Erythroblast (primary cell): ENCODE measurements at regions not wholly inside any gene's neighbourhood (a gene's known extent, or its start where the extent isn't known, plus 50 kb on each side); places are given as distances from the start of the nearest gene placed in this dataset.

Source experiments
- DNase-seq, 2 experiments: peaks; one replicate each; lab custom pipeline; 2025; lab: John Stamatoyannopoulos, UW
- GATA1 ChIP-seq: IDR thresholded peaks from 2 replicates; pipeline ENCODE4 v1.6.1; 2011; ENCODE audit warnings: low read depth, mild to moderate bottlenecking, control low read depth, low read length, moderate library complexity
- POLR2A ChIP-seq: IDR thresholded peaks from 2 replicates; pipeline ENCODE4 v1.6.1; 2011; ENCODE audit warnings: mild to moderate bottlenecking, low read length

DNA sequence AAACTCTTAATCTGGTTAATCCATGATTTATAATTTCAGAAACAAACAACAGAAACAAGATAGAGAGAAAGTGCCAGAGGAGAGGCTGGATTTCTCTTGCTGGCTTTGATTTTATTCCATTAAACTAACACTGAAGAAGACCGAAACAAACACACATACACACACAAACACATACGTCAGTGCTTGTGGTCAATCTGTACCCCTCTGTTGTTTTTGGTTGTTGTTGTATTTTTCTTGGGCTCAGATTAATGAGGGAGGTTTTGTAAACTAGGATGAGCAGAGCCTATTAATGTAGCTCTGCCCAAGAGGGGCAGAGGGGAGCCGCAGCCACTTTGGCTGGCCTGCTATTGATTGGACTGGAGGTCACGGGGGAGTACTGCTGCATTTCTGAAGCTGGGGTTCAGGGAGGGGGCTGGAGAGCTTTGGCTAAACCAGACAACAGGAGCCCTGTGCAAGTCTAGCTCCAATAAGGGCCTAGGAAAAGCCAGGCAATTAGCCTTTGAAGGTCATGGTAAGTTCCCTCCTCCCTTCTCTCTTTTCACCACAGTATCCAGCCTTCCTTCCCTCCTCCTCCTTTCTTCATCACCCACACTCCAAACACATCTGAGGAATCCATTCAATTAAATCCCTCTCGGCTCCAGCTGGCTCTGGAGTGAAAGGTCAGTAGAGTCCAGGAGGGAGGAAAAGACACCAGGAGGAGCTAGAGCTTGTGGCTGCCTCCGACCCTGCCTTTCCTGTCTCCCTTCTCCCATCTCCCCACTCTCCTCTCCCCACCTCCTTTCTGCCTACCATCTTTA is 344.1 kb upstream of the LMO3 start:
- no peak for DNase-seq
- TF ChIP-seq GATA1: no peak
- TF ChIP-seq POLR2A: no peak

DNA sequence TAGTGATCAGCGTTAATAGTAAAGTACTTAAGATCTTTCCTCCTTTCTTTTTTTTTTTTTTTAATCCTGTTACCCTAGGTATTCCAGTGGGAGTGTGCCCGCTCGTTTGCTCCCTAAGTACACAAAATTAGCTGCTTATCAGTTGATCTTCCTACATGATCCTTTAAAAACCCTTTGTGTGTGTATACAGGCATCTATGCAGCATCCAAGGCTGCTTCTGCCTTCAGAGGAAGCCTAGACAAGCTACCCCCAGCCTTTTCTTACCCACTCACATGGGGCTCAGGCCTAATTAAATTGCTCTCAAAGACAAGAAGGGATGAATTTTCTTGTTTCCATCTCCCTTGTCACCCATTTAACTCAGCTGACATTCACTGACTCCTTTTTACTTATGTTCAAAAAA is 343.4 kb upstream of the LMO3 start:
- no peak for DNase-seq
- TF ChIP-seq POLR2A (no peak), GATA1 (no peak)

- DNase-seq: no peak
- TF ChIP-seq GATA1 (no peak), POLR2A (no peak)
Observed at GRCh38 chr12:16946704-16947103, 340.7 kb upstream of the LMO3 start.

GRCh38 chr12:16939871-16940306 is 333.9 kb upstream of the LMO3 start:
- TF ChIP-seq POLR2A: no peak
- TF ChIP-seq GATA1: no peak

GRCh38 chr12:16927259-16927658 is 321.3 kb upstream of the LMO3 start:
- TF ChIP-seq POLR2A (no peak), GATA1 (no peak)

More at GRCh38 chr12:16939871-16940306, 333.9 kb upstream of the LMO3 start:
- DNase-seq: peak; percentile 64 to 70

DNA sequence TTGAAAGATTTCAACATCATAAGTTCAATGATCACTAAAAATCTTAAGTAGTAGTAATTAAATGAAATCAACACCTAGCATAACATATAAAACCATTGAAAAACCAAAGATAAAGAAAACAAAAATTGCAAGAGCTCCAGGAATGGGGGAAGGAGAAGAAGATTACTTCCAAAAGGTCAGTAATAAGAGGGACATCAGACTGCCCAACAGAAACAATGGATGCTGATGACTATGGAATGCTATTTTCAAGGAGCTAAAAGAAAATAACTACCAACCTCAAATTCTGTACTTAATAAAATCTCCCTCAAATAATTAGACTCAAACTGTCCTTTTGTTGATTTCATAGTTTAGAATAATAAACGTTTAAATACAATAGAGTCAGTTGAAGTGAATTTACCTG is 314.5 kb upstream of the LMO3 start:
- DNase-seq: no peak
- TF ChIP-seq POLR2A: no peak
- TF ChIP-seq GATA1: no peak

More at GRCh38 chr12:16927259-16927658, 321.3 kb upstream of the LMO3 start:
- no peak for DNase-seq

DNA sequence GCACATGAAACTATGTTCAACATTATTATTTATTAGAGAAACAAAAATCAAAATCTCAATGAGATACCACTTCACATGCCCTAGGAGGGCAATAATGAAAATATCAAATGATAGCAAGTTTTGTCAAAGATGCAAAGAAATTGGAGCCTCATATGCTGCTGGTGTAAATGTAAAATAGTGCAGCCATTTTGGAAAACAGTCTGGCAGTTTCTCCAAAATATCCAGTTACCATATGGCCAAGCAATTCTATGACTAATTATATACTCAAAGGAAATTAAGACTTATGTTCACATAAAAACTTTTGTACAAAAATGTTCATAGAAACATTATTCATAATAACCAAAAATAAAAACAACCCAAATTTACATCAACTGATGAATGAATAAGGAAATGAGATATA is 313.6 kb upstream of the LMO3 start:
- no peak for DNase-seq
- no peak for TF ChIP-seq POLR2A
- no peak for TF ChIP-seq GATA1

DNA sequence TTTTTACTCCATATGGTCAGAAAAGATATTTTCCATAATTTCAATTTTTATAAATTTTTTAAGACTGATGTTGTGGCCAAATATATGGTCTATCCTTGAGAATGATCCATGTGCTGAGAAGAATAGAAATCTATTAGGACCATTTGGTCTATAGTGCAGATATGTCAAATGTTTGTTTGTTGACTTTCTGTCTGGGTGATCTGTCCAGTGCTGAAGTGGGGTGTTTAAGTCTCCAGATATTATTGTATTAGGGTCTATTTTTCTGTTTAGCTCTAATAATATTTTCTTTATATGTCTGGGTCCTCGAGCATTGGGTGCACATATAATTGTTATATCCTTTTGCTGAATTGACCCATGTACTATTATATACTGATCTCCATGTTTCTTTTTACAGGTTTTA is 308.9 kb upstream of the LMO3 start:
- TF ChIP-seq GATA1: no peak
- TF ChIP-seq POLR2A: no peak
- DNase-seq: no peak

DNA sequence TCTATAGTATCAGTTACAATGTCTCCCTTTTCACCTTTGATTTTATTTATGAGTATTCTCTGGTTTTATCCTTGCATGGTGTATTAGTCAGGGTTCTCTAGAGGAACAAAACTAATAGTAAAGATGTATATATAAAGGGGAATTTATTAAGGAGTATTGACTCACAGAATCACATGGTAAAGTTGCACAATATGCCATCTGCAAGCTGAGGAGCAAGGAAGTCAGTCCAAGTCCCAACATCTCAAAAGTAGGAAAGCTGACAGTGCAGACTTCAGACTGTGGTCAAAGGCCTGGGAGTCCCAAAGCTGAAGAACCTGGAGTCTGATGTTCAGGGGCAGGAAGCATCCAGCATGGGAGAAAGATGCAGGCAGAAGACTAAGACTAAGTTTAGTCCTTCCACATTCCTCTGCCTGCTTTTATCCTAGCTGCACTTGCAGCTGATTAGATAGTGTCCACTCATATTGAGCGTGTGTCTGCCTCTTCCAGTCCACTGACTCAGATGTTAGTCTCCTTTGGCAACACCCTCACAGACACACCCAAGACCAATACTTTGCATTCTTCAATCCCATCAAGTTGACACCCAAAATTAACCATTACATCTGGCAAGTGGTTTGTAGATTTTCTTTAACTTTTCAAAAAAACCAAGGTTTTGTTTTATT is 308.0 kb upstream of the LMO3 start:
- TF ChIP-seq POLR2A (no peak), GATA1 (no peak)
- DNase-seq: no peak

- TF ChIP-seq GATA1 (no peak), POLR2A (no peak)
- no peak for DNase-seq
Observed at GRCh38 chr12:16901946-16902345, 296.0 kb upstream of the LMO3 start.

GRCh38 chr12:16893426-16893825 is 287.5 kb upstream of the LMO3 start:
- no peak for TF ChIP-seq GATA1
- no peak for TF ChIP-seq POLR2A

GRCh38 chr12:16891673-16892072 is 285.7 kb upstream of the LMO3 start:
- no peak for DNase-seq
- TF ChIP-seq POLR2A (no peak), GATA1 (no peak)

More at GRCh38 chr12:16893426-16893825, 287.5 kb upstream of the LMO3 start:
- DNase-seq: no peak

DNA sequence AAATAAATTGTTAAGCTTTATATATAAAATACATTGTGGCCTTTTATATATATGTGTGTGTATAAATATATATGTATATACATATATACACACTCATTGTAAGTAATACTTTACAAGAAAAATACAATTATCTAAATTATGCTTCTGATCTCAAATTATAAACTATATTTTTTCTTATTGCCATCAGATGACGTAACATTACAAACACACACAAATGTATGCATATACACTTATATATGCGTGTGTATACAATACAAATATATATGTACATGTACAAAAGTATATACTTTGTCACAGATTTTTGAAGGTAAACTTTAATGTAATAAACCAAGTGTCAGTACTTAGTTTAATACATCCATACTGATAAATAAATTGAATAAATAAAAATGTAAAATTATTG is 278.9 kb upstream of the LMO3 start:
- TF ChIP-seq GATA1: no peak
- TF ChIP-seq POLR2A: no peak
- DNase-seq: no peak

DNA sequence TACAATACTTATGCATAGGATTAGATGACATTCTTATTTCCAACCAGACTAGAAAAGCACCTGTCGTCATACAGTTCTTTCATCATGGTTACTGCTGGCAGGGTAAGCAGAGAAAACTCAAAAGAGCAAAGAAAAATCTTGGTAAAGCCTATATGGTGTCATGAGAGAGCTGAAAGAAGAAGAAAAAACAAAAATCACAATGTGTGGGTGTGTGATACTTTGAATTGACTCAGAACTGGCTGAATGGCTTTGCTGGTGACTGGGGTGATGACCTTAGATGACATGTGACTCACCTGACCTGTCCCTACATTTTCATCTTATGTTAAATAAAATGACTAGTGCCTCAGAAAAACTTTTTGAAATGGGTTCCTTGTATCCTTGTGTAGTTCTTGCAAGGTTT is 278.1 kb upstream of the LMO3 start:
- TF ChIP-seq GATA1: no peak
- no peak for TF ChIP-seq POLR2A
- DNase-seq: no peak

GRCh38 chr12:16881986-16882570 is 276.1 kb upstream of the LMO3 start:
- no peak for TF ChIP-seq POLR2A
- TF ChIP-seq GATA1: no peak
- no peak for DNase-seq
